ENCODE measurements at regions not wholly inside any gene's neighbourhood (a gene's known extent, or its start where the extent isn't known, plus 50 kb on each side); places are given as distances from the start of the nearest gene placed in this dataset.

DNA sequence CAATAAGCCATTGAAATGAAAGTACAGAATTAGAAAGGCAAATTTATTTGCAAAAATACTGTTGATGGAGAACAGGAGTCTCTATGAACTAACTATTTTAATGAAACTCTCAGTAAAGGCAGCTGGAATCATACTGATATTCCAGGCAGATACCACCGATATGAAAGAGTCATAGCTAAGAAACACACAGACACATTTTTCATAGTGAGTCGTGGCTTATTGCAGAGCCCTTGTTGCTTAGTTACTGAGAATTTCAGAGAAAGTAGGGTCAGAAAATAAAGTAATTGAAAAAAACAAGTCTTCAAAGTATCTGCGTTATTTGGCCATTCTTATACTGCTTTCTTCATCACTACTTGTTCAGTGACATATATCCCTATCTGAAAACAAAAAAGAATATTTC, 1890.9 kb downstream of the PCDH9 start:
- intact Hi-C loops (cut with micrococcal nuclease; ENCODE audit: unreplicated experiment): no loop called here
- in situ Hi-C loops (cut with MboI): no loop called here
- Histone ChIP-seq H3K9me3 (replicated peaks; ENCODE audit: control insufficient read depth, insufficient read depth, low read length) (no peaks in the 10 kb centered on the region), H3K79me2 (ENCODE audit: control insufficient read depth, insufficient read depth, low read length) (no peaks in the 10 kb centered on the region), H3K36me3 (ENCODE audit: control insufficient read depth in 2 of 2, insufficient read depth in 2 of 2, low read length in 1 of 2) (no peaks in the 10 kb centered on the region), H3K27ac (ENCODE audit: control insufficient read depth, insufficient read depth) (no peak overlapping the region), H3K4me1 (ENCODE audit: control insufficient read depth, insufficient read depth, low read length) (no peaks in the 10 kb centered on the region), H4K20me1 (ENCODE audit: control insufficient read depth, insufficient read depth) (no peaks in the 10 kb centered on the region), H3K4me2 (ENCODE audit: control insufficient read depth, insufficient read depth) (no peak overlapping the region), H2AFZ (ENCODE audit: control insufficient read depth, low read depth, low read length) (no peak overlapping the region), H3K27me3 (replicated peaks in 1 of 2; ENCODE audit: control insufficient read depth in 2 of 2, insufficient read depth in 2 of 2, low read length in 1 of 2) (no peaks in the 10 kb centered on the region), H3K9ac (ENCODE audit: control insufficient read depth, insufficient read depth, low read length) (no peak overlapping the region), H3K4me3 (no peak overlapping the region)
- 13% methylated on average over 3 of the region's 3 CpGs for WGBS (ENCODE audit: insufficient coverage, insufficient replicate concordance, low lambda C conversion rate, missing lambda C conversion rate)
- ATAC-seq (no peak), FAIRE-seq (no peak), DNase-seq (ENCODE audit: low read depth, low spot score) (no peak)
- ChIA-PET SMC1A (ENCODE audit: uncharacterized antibody, unreplicated experiment) (no interaction called here), POLR2A (no interaction called here), CTCF (no interaction called here), RAD21 (ENCODE audit: unreplicated experiment) (no interaction called here)
- no peak for TF ChIP-seq KDM1A (IDR thresholded peaks at IDR 0.05; ENCODE audit: borderline replicate concordance)
- TF ChIP-seq, protein P1, sequence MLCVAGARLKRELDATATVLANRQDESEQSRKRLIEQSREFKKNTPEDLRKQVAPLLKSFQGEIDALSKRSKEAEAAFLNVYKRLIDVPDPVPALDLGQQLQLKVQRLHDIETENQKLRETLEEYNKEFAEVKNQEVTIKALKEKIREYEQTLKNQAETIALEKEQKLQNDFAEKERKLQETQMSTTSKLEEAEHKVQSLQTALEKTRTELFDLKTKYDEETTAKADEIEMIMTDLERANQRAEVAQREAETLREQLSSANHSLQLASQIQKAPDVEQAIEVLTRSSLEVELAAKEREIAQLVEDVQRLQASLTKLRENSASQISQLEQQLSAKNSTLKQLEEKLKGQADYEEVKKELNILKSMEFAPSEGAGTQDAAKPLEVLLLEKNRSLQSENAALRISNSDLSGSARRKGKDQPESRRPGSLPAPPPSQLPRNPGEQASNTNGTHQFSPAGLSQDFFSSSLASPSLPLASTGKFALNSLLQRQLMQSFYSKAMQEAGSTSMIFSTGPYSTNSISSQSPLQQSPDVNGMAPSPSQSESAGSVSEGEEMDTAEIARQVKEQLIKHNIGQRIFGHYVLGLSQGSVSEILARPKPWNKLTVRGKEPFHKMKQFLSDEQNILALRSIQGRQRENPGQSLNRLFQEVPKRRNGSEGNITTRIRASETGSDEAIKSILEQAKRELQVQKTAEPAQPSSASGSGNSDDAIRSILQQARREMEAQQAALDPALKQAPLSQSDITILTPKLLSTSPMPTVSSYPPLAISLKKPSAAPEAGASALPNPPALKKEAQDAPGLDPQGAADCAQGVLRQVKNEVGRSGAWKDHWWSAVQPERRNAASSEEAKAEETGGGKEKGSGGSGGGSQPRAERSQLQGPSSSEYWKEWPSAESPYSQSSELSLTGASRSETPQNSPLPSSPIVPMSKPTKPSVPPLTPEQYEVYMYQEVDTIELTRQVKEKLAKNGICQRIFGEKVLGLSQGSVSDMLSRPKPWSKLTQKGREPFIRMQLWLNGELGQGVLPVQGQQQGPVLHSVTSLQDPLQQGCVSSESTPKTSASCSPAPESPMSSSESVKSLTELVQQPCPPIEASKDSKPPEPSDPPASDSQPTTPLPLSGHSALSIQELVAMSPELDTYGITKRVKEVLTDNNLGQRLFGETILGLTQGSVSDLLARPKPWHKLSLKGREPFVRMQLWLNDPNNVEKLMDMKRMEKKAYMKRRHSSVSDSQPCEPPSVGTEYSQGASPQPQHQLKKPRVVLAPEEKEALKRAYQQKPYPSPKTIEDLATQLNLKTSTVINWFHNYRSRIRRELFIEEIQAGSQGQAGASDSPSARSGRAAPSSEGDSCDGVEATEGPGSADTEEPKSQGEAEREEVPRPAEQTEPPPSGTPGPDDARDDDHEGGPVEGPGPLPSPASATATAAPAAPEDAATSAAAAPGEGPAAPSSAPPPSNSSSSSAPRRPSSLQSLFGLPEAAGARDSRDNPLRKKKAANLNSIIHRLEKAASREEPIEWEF (IDR thresholded peaks at IDR 0.05; ENCODE audit: insufficient replicate concordance, low read depth, low read length): no peak
- TF ChIP-seq SIN3A (IDR thresholded peaks at IDR 0.05; ENCODE audit: low read depth, low read length): no peak
- TF ChIP-seq, protein P2, sequence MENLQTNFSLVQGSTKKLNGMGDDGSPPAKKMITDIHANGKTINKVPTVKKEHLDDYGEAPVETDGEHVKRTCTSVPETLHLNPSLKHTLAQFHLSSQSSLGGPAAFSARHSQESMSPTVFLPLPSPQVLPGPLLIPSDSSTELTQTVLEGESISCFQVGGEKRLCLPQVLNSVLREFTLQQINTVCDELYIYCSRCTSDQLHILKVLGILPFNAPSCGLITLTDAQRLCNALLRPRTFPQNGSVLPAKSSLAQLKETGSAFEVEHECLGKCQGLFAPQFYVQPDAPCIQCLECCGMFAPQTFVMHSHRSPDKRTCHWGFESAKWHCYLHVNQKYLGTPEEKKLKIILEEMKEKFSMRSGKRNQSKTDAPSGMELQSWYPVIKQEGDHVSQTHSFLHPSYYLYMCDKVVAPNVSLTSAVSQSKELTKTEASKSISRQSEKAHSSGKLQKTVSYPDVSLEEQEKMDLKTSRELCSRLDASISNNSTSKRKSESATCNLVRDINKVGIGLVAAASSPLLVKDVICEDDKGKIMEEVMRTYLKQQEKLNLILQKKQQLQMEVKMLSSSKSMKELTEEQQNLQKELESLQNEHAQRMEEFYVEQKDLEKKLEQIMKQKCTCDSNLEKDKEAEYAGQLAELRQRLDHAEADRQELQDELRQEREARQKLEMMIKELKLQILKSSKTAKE (IDR thresholded peaks at IDR 0.05; ENCODE audit: low read depth, poor library complexity, severe bottlenecking): no peak
- TF ChIP-seq IKZF1 (conservative IDR thresholded peaks at IDR 0.05): no peak
- TF ChIP-seq, protein P3, sequence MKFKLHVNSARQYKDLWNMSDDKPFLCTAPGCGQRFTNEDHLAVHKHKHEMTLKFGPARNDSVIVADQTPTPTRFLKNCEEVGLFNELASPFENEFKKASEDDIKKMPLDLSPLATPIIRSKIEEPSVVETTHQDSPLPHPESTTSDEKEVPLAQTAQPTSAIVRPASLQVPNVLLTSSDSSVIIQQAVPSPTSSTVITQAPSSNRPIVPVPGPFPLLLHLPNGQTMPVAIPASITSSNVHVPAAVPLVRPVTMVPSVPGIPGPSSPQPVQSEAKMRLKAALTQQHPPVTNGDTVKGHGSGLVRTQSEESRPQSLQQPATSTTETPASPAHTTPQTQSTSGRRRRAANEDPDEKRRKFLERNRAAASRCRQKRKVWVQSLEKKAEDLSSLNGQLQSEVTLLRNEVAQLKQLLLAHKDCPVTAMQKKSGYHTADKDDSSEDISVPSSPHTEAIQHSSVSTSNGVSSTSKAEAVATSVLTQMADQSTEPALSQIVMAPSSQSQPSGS (IDR thresholded peaks at IDR 0.05; ENCODE audit: low read length): no peak
- TF ChIP-seq ASH2L (IDR thresholded peaks at IDR 0.05; ENCODE audit: borderline replicate concordance, low read depth): no peak
- no peak for TF ChIP-seq HDAC6 (IDR thresholded peaks at IDR 0.05; ENCODE audit: unreplicated experiment)
- no peak for TF ChIP-seq NR2F1 (conservative IDR thresholded peaks at IDR 0.05)
- no peak for TF ChIP-seq MEF2A (IDR thresholded peaks at IDR 0.05; ENCODE audit: insufficient read depth, low read depth, low read length)
- TF ChIP-seq, protein P4, sequence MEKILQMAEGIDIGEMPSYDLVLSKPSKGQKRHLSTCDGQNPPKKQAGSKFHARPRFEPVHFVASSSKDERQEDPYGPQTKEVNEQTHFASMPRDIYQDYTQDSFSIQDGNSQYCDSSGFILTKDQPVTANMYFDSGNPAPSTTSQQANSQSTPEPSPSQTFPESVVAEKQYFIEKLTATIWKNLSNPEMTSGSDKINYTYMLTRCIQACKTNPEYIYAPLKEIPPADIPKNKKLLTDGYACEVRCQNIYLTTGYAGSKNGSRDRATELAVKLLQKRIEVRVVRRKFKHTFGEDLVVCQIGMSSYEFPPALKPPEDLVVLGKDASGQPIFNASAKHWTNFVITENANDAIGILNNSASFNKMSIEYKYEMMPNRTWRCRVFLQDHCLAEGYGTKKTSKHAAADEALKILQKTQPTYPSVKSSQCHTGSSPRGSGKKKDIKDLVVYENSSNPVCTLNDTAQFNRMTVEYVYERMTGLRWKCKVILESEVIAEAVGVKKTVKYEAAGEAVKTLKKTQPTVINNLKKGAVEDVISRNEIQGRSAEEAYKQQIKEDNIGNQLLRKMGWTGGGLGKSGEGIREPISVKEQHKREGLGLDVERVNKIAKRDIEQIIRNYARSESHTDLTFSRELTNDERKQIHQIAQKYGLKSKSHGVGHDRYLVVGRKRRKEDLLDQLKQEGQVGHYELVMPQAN (conservative IDR thresholded peaks at IDR 0.05): no peak
- no peak for TF ChIP-seq YY1 (IDR thresholded peaks at IDR 0.05; ENCODE audit: low read depth, low read length)
- no peak for TF ChIP-seq CBX3 (IDR thresholded peaks at IDR 0.05; ENCODE audit: borderline replicate concordance, low read depth)
- no peak for TF ChIP-seq NFYB (IDR thresholded peaks at IDR 0.05; ENCODE audit: insufficient read depth, low read depth, low read length)
- no TSS peak for BruUV-seq (replicated peaks)
